HG02798 (cell line): ENCODE measurements at regions not wholly inside any gene's neighbourhood (a gene's known extent, or its start where the extent isn't known, plus 50 kb on each side); places are given as distances from the start of the nearest gene placed in this dataset.
"Not testable (repeated sequence)": the region's sequence is repeated elsewhere in the genome, so short reads cannot be mapped to it uniquely, and the experiment has no call there.

ENCODE experiments used
- ATAC-seq: cut with Tn5 transposase; IDR thresholded peaks from one replicate; pipeline ENCODE4 v1.9.1; 2021; ENCODE audit warnings: mild to moderate bottlenecking; ENCODE audit not compliant: unreplicated experiment, poor library complexity

DNA sequence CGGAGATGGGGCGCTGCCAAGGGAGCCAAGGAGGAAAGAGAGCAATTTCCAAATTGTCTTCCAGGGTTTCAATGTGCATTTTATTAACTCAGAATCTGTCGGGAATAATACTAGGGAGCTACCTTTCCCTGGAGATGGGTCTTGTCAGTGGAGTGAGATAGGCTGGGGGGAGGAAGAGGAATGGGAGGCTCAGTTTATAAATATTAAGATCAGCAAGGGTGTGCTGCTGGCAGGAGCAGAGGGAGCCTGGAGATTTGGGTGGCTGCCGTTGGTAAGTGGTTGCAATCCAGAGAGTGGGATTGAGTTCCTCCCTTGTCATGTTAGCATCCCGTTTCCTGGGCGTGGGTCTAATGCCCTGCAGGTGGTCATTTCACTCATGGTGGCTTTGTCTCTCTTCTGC is 89.9 kb upstream of the ZNG1F start:
- ATAC-seq, result not testable (repeated sequence)

DNA sequence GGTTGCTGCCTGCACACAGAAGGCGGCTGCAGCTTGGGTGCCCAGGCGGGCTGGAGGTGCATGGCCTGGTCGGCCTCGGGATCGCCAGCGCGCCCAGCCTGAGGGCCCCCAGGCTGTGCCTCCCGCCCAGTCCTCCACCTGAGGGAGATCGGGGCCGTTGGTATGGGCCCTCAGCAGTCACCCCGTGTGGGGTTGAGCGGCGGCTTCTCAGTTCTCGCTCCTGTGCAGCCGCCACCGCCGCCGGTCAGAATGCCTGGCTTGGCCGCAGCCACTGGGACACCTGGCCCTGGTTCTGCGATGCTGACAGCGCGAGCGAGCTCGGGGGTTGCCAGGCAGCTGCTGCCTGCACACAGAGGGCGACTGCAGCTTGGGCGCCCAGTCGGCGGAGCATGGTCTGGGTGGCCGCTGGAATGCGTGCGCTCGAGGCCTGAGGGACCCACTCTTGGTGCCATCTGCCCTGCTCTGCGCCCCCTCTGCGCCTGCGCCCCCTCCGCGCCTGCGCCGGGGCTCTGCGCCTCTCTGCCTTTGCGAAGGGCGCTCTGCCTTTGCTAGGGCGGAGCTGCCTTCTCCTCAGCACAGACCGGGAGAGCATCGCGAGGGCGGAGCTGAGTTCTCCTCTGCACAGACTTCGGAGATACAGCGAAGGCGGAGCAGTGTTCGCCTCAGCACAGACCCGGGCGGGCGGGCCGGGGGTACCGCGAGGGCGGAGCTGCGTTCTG is 84.6 kb upstream of the ZNG1F start:
- ATAC-seq, result peak; percentile 100

DNA sequence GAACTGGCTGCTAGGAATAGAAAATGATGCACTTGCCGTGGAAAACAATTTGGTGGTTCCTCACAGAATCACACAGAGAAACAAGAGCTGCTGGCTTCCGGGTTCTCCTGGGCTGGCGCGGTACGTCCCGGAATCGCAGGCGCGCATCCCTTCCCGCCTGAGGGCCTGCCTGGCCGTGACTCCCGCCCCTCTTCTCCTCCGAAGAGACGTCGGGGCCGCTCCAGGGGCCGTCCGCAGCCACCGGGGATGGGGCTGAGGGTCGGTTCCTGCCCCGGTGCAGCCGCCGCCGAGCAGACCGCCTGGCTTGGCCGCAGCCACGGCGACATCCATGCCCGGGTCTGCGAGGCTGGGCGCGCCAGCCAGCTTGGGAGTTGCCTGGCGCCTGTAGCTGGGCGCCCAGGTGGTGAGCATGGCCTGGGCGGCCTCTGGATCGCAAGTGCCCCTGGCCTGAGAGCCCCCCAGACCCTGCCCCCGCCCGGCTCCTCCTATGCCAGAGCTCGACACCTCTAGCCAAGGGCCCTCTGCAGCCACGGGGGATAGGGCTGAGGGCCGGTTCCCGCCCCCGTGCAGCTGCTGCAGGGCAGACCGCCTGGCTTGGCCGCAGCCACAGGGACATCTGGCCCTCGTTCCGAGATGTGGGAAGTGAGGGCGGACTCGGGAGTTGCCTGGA is 83.9 kb upstream of the ZNG1F start:
- ATAC-seq, result peak; percentile 35

DNA sequence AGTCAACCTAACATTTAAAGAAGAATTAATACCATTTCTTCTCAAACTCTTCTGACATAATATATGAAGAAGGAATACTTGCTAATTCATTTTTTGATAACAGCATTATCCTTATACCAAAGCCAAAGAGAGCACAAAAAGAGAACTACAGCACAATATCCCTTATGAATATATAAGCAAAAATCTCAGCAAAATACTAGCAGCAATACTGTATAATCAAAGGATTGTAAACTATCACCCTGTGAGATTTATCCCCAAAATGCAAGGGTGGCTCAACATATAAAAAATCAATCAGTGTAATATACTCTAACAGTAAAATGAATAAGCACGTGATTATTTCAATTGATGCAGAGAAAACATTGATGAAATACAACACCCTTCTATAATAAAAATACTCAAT is 81.9 kb upstream of the ZNG1F start:
- not testable (repeated sequence) for ATAC-seq

DNA sequence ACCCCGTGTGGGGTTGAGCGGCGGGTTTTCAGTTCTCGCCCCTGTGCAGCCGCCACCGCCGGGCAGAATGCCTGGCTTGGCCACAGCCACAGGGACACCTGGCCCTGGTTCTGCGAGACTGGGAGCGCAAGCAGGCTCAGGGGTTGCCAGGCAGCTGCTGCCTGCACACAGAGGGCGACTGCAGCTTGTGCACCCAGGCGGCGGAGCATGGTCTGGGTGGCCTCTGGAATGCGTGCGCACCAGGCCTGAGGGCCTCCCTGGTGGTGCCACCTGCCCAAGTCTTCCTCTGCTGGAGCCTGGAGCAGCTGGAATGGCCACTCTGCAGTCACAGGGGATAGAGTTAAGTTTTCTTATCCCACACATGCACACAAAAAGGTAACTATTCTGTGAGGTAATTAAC is 80.4 kb upstream of the ZNG1F start:
- not testable (repeated sequence) for ATAC-seq

DNA sequence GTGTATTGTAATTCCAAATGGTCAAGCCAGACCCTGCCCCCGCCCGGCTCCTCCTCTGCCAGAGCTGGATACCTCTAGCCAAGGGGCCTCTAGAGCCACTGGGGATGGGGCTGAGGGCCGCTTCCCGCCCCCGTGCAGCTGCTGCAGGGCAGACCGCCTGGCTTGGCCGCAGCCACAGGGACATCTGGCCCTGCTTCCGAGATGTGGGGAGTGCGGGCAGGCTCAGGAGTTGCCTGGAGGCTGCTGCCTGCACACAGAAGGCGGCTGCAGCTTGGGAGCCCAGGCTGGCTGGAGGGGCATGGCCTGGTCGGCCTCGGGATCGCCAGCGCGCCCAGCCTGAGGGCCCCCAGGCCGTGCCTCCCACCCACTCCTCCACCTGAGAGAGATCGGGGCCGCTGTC is 79.9 kb upstream of the ZNG1F start:
- ATAC-seq, result not testable (repeated sequence)

DNA sequence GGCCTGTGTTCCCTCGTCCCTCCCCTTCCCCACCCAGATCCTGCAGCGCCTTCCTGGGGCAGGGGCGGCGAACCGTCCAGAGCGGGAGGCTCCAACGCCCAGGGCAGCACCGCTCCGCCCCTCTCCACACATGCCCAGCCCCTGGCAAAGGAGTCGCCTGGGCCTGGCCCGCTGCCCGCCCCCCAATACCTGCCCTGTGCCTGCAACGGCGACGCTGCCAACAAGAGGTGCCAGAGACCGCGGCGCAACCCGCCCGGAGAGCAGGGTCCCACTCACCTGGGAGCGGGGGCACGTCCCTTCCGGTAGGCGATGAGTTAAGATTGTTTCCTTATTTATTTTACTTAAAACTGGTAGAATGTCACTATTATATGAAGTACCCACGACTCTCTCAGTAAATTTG is 77.5 kb upstream of the ZNG1F start:
- not testable (repeated sequence) for ATAC-seq

DNA sequence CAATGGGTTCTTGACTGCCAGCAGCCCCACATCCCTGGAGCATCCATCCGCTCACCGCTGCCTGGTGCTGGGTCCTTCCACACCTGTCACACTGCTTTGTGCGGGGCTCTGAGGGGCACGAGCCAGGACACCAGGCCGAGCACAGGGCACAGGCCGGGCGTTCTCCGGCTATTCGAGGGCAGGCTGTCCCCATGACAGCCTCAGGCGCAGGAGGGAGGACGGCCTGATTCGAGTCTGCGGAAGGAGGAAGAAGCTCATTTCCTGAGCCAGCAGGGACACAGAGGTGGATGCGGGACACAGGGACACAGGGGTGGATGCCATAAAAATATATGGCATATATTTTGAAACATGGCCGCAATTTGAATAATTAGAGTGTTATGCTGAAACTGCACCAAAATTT is 76.9 kb upstream of the ZNG1F start:
- ATAC-seq, result not testable (repeated sequence)

DNA sequence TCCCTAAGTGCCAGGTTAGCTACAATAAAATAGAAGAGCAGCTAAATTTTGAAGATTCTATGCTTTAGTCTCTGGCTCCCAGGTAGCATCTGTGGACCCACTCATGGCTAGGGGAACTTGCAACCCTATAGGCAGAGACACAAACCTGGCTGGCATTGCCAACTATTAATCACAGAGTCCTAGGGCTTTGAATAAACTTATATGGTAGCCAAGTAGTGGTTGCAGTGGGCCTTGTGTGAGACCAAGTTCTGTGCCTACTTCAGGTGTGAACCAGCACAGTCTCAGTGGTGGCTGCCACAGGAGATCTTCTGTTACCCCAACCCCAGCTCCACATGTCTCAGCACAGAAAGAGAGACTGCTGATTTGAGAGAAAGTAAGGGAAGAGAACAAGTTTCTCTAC is 62.9 kb upstream of the ZNG1F start:
- ATAC-seq, result not testable (repeated sequence)

DNA sequence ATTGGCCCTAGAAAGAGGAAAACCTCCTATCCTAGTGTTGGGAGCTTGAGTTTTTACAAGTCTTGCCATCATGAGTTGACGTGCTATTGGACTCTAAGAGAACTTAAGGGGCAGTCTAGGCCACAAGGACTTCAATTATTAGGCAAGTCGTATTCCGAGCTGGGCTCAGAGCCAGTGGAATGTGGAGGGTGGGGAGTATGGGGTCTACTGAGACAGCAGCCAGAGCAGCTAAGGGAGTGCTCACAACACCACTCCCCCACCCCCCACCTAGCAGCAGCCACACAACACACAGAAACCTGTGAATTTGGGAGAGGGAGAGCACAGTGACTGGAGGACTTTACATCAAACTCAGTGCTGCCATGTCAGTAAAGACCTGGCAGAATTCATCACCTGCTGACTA is 62.0 kb upstream of the ZNG1F start:
- not testable (repeated sequence) for ATAC-seq

DNA sequence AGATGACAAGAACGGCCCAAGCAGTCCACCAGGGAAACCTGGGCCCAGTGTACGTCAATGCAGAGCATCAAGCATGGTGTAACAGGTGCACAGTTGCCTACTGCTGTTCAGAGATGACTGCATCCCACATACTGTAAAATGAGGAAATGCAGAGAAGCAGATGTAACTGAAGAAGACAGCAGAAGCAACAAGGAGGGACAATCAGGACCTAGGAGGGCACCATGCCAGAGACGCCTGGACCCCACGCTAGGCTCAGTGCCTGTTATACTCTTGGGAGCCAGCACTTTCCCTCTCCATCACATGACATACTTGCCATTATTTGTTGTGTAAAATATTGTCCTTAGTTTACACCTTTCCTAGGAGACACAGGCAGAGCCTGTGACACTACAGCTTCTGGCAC is 57.6 kb upstream of the ZNG1F start:
- ATAC-seq, result not testable (repeated sequence)
